PC-9 (cell line): ENCODE measurements at regions not wholly inside any gene's neighbourhood (a gene's known extent, or its start where the extent isn't known, plus 50 kb on each side); places are given as distances from the start of the nearest gene placed in this dataset.

Source experiments
- BruUV-seq: library from RNA; stranded (reverse); fragments of 400-500 nt; replicated peaks from 2 replicates; lab custom pipeline; 2021; lab: Mats Ljungman, UMichigan
- CTCF ChIA-PET: fragments of 300-600 bp; sonication (Branson Sonifier 250); formaldehyde crosslinking; loops from one replicate; lab custom pipeline; 2022; ENCODE audit warnings: antibody characterized with exemption; lab: Charles Lee
- POLR2A ChIA-PET: fragments of 300-600 bp; sonication (Branson Sonifier 250); formaldehyde crosslinking; loops from one replicate; lab custom pipeline; 2022; ENCODE audit warnings: antibody characterized with exemption; ENCODE audit not compliant: unreplicated experiment; lab: Charles Lee
- DNase-seq, 2 experiments: peaks; one replicate each; pipeline versions ENCODE4 v3.0.0 to v3.0.0-alpha.2; 2015 to 2022; ENCODE audit warnings: mixed read lengths in 1 of 2
- H2AFZ ChIP-seq: fragments of 200-600 bp; sonication (generic); 2 replicates; pipeline ENCODE4 v1.8.1; 2017; ENCODE audit warnings: antibody characterized with exemption
- H3F3A ChIP-seq: fragments of 200-600 bp; sonication (generic); 2 replicates; pipeline ENCODE4 v1.8.1; 2017; ENCODE audit warnings: antibody characterized with exemption, mild to moderate bottlenecking, low read depth; ENCODE audit not compliant: insufficient read depth
- H3K27ac ChIP-seq: fragments of 200-600 bp; sonication (generic); 2 replicates; pipeline ENCODE4 v1.6.1; 2016; ENCODE audit warnings: mixed run types
- H3K27me3 ChIP-seq: fragments of 200-600 bp; sonication (generic); 2 replicates; pipeline ENCODE4 v1.6.1; 2016; ENCODE audit warnings: low read depth, mixed run types; ENCODE audit not compliant: insufficient read depth
- H3K36me3 ChIP-seq: fragments of 200-600 bp; sonication (generic); 2 replicates; pipeline ENCODE4 v1.6.1; 2016; ENCODE audit warnings: low read depth, mixed run types
- H3K4me1 ChIP-seq: fragments of 200-600 bp; sonication (generic); replicated peaks from 2 replicates; pipeline ENCODE4 v1.6.1; 2016; ENCODE audit warnings: mixed run types; ENCODE audit not compliant: insufficient read depth
- H3K4me2 ChIP-seq: fragments of 200-600 bp; sonication (generic); 2 replicates; pipeline ENCODE4 v1.6.1; 2017; ENCODE audit warnings: mixed run types
- H3K4me3 ChIP-seq: fragments of 200-600 bp; sonication (generic); 2 replicates; pipeline ENCODE4 v1.6.1; 2016; ENCODE audit warnings: mixed run types
- H3K79me2 ChIP-seq: fragments of 200-600 bp; sonication (generic); 2 replicates; pipeline ENCODE4 v1.6.1; 2017; ENCODE audit warnings: low read depth, mixed run types
- H3K9me2 ChIP-seq: fragments of 200-600 bp; sonication (generic); 2 replicates; pipeline ENCODE4 v1.8.1; 2017; ENCODE audit warnings: mild to moderate bottlenecking; ENCODE audit not compliant: insufficient read depth
- H3K9me3 ChIP-seq: fragments of 200-600 bp; sonication (generic); 2 replicates; pipeline ENCODE4 v1.8.1; 2016; ENCODE audit warnings: low read depth; ENCODE audit not compliant: insufficient read depth
- H4K20me1 ChIP-seq: fragments of 200-600 bp; sonication (generic); 2 replicates; pipeline ENCODE4 v1.8.1; 2017; ENCODE audit not compliant: insufficient read depth
- EZH2 ChIP-seq: fragments of 200-600 bp; sonication (generic); IDR thresholded peaks from 2 replicates; pipeline ENCODE4 v1.8.0; 2017; ENCODE audit warnings: antibody characterized with exemption, low read depth
- intact Hi-C: fragments of 100-400 bp; cut with micrococcal nuclease; formaldehyde crosslinking; loops from one replicate; pipeline ENCODE4 v1.10.0; 2022; ENCODE audit not compliant: unreplicated experiment
- TF ChIP-seq, protein P1 (sequence below): fragments of 200-600 bp; sonication (generic); conservative IDR thresholded peaks from 2 replicates; pipeline ENCODE4 v1.6.1; 2017; ENCODE audit warnings: mixed run types, antibody characterized with exemption, mild to moderate bottlenecking, moderate library complexity

- no peak for TF ChIP-seq EZH2
- TF ChIP-seq, protein P1, sequence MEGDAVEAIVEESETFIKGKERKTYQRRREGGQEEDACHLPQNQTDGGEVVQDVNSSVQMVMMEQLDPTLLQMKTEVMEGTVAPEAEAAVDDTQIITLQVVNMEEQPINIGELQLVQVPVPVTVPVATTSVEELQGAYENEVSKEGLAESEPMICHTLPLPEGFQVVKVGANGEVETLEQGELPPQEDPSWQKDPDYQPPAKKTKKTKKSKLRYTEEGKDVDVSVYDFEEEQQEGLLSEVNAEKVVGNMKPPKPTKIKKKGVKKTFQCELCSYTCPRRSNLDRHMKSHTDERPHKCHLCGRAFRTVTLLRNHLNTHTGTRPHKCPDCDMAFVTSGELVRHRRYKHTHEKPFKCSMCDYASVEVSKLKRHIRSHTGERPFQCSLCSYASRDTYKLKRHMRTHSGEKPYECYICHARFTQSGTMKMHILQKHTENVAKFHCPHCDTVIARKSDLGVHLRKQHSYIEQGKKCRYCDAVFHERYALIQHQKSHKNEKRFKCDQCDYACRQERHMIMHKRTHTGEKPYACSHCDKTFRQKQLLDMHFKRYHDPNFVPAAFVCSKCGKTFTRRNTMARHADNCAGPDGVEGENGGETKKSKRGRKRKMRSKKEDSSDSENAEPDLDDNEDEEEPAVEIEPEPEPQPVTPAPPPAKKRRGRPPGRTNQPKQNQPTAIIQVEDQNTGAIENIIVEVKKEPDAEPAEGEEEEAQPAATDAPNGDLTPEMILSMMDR, result no peak
- Histone ChIP-seq H3K9me3 (no peaks in the 10 kb centered on the region), H2AFZ (no peak overlapping the region), H3K27ac (no peak overlapping the region), H4K20me1 (no peaks in the 10 kb centered on the region), H3K4me3 (no peak overlapping the region), H3K4me1 (no peaks in the 10 kb centered on the region), H3F3A (no peaks in the 10 kb centered on the region), H3K4me2 (0 out of 2 replicates have a peak overlapping the region, but pooled peaks have one; percentile 14), H3K79me2 (no peaks in the 10 kb centered on the region), H3K9me2 (no peaks in the 10 kb centered on the region), H3K36me3 (no peaks in the 10 kb centered on the region), H3K27me3 (no peaks in the 10 kb centered on the region)
- no peak for DNase-seq
- intact Hi-C loops, result no loop called here
- POLR2A ChIA-PET, result no interaction called here
- CTCF ChIA-PET, result no interaction called here
- BruUV-seq, result no TSS peak
Observed at GRCh38 chr13:74184283-74184682, 50.1 kb upstream of the KLF12 start.
